Adrenal gland (tissue), 5 donors: ENCODE measurements at regions not wholly inside any gene's neighbourhood (a gene's known extent, or its start where the extent isn't known, plus 50 kb on each side); places are given as distances from the start of the nearest gene placed in this dataset.

Source experiments
- CTCF ChIP-seq, 6 experiments: fragments of 450-650 bp in 4 of 6; fragments of 200-600 bp in 2 of 6; sonication (generic) in 1 of 6; IDR thresholded peaks; 1 replicate in 5 of 6; 2 replicates in 1 of 6; pipeline versions ENCODE4 v1.5.1 to v1.8.0; 2016 to 2021; ENCODE audit warnings: antibody characterized with exemption in 6 of 6, mild to moderate bottlenecking in 2 of 6, moderate library complexity in 1 of 6
- POLR2A ChIP-seq, 2 donors: fragments of 450-650 bp; IDR thresholded peaks; one replicate each; pipeline ENCODE4 v1.6.1; 2017; ENCODE audit warnings: antibody characterized with exemption in 2 of 2, mild to moderate bottlenecking in 2 of 2, moderate library complexity in 1 of 2
- donor health status: DM: no; HTN: no; CAD: no.

DNA sequence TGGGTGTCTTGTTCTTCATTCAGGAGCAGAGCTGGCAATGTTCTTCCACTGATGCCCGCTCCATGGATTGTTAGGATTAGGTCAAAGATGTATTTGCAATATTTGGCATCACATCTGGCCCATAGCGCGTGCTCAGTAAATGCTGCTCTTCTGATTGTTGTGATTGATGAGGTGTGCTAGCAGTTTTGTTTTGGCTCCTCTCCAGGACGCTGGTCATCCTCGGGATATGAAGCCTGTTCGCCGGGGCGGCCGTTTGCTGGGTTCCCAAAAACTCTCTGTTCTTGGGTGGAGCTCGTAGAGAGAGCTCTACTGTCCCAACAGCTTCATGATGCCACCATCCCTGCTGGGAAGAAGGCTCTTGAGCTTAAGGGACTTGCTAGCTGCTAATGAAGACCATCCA, 96.9 kb downstream of the XRCC2 start:
- TF ChIP-seq CTCF (IDR thresholded peaks at IDR 0.05): no peak
- no peak for TF ChIP-seq POLR2A (IDR thresholded peaks at IDR 0.05)
